Liver (tissue), 8 donors: ENCODE measurements at regions not wholly inside any gene's neighbourhood (a gene's known extent, or its start where the extent isn't known, plus 50 kb on each side); places are given as distances from the start of the nearest gene placed in this dataset.

ENCODE experiments used
- DNase-seq: peaks from one replicate; pipeline ENCODE4 v3.0.0-alpha.2; 2017; ENCODE audit warnings: low spot score
- H3K27ac ChIP-seq, 2 donors: one replicate each; pipeline ENCODE4 v1.7.0; 2013; ENCODE audit warnings: inconsistent platforms in 2 of 2, low read length in 2 of 2, control low read depth in 1 of 2, low read depth in 1 of 2, mild to moderate bottlenecking in 1 of 2
- H3K27me3 ChIP-seq, 4 donors: one replicate each; pipeline versions ENCODE4 v1.6.1 to v1.7.0; 2013; ENCODE audit warnings: low read length in 3 of 4, inconsistent platforms in 1 of 4, mild to moderate bottlenecking in 1 of 4, moderate library complexity in 1 of 4; ENCODE audit not compliant: control insufficient read depth in 4 of 4, insufficient read depth in 4 of 4
- H3K36me3 ChIP-seq, 4 donors: one replicate each; pipeline versions ENCODE4 v1.6.1 to v1.7.0; 2013; ENCODE audit warnings: low read length in 3 of 4, mild to moderate bottlenecking in 3 of 4, low read depth in 1 of 4, moderate library complexity in 1 of 4; ENCODE audit not compliant: control insufficient read depth in 4 of 4, insufficient read depth in 3 of 4
- H3K4me1 ChIP-seq, 4 donors: one replicate each; pipeline versions ENCODE4 v1.6.1 to v1.7.0; 2013; ENCODE audit warnings: low read length in 3 of 4, mild to moderate bottlenecking in 3 of 4, moderate library complexity in 1 of 4; ENCODE audit not compliant: control insufficient read depth in 4 of 4, insufficient read depth in 4 of 4
- H3K4me3 ChIP-seq, 3 donors: one replicate each; pipeline versions ENCODE4 v1.6.1 to v1.7.0; 2013; ENCODE audit warnings: low read length in 3 of 3, control low read depth in 1 of 3, low read depth in 1 of 3, mild to moderate bottlenecking in 1 of 3
- H3K9ac ChIP-seq, 2 donors: one replicate each; pipeline ENCODE4 v1.7.0; 2013; ENCODE audit warnings: low read length in 2 of 2, mild to moderate bottlenecking in 2 of 2, moderate library complexity in 2 of 2, control low read depth in 1 of 2, low read depth in 1 of 2
- H3K9me3 ChIP-seq, 4 donors: one replicate each; pipeline versions ENCODE4 v1.6.1 to v1.7.0; 2013; ENCODE audit warnings: low read length in 3 of 4; ENCODE audit not compliant: control insufficient read depth in 4 of 4
- EGR1 ChIP-seq, 2 donors: IDR thresholded peaks; 2 replicates each; pipeline ENCODE4 v1.6.1; 2016 to 2018; ENCODE audit warnings: antibody characterized with exemption in 2 of 2, low read depth in 2 of 2
- FOXA1 ChIP-seq: IDR thresholded peaks from 2 replicates; pipeline ENCODE4 v1.6.1; 2016; ENCODE audit warnings: antibody characterized with exemption
- GABPA ChIP-seq, 2 donors: IDR thresholded peaks in 1 of 2; conservative IDR thresholded peaks in 1 of 2; 2 replicates each; pipeline ENCODE4 v1.6.1; 2016; ENCODE audit warnings: antibody characterized with exemption in 2 of 2, mild to moderate bottlenecking in 1 of 2, moderate library complexity in 1 of 2
- HNF4A ChIP-seq, 2 donors: conservative IDR thresholded peaks; 2 replicates each; pipeline ENCODE4 v1.6.1; 2016; ENCODE audit warnings: antibody characterized with exemption in 2 of 2, mild to moderate bottlenecking in 2 of 2
- NR2F2 ChIP-seq: IDR thresholded peaks from 2 replicates; pipeline ENCODE4 v1.6.1; 2016; ENCODE audit warnings: antibody characterized with exemption
- SP1 ChIP-seq: IDR thresholded peaks from 2 replicates; pipeline ENCODE4 v1.6.1; 2018; ENCODE audit warnings: antibody characterized with exemption, mild to moderate bottlenecking
- TAF1 ChIP-seq: conservative IDR thresholded peaks from 2 replicates; pipeline ENCODE4 v1.6.1; 2016; ENCODE audit warnings: antibody characterized with exemption, mild to moderate bottlenecking
- YY1 ChIP-seq: IDR thresholded peaks from 2 replicates; pipeline ENCODE4 v1.6.1; 2016; ENCODE audit warnings: antibody characterized with exemption, mild to moderate bottlenecking
- WGBS: extraction: QIAGEN DNeasy Blood & Tissue Kit; methylation state at CpG from one replicate; pipeline ENCODE4 v1.1.7; 2013; 5-methylcytosine and 5-hydroxymethylcytosine counted together
- TF ChIP-seq, protein P1 (sequence below): IDR thresholded peaks from 2 replicates; pipeline ENCODE4 v1.6.1; 2016; ENCODE audit warnings: antibody characterized with exemption, mild to moderate bottlenecking
- TF ChIP-seq, protein P2 (sequence below): IDR thresholded peaks from 2 replicates; pipeline ENCODE4 v1.6.1; 2016; ENCODE audit warnings: antibody characterized with exemption
- TF ChIP-seq, protein P3 (sequence below): IDR thresholded peaks from 2 replicates; pipeline ENCODE4 v1.6.1; 2016; ENCODE audit warnings: antibody characterized with exemption
- TF ChIP-seq, protein P4 (sequence below): IDR thresholded peaks from 2 replicates; pipeline ENCODE4 v1.6.1; 2016; ENCODE audit warnings: antibody characterized with exemption
- TF ChIP-seq, protein P5 (sequence below): fragments of 150-350 bp; IDR thresholded peaks from 2 replicates; pipeline ENCODE4 v1.5.1; 2017; ENCODE audit warnings: improper control_type of control experiment, low read depth, low read length; ENCODE audit not compliant: missing input control
- donor health status: healthy.
- donor health status: healthy.
- donor health status: healthy.
- donor health status: healthy.
- donor health status: healthy.

DNA sequence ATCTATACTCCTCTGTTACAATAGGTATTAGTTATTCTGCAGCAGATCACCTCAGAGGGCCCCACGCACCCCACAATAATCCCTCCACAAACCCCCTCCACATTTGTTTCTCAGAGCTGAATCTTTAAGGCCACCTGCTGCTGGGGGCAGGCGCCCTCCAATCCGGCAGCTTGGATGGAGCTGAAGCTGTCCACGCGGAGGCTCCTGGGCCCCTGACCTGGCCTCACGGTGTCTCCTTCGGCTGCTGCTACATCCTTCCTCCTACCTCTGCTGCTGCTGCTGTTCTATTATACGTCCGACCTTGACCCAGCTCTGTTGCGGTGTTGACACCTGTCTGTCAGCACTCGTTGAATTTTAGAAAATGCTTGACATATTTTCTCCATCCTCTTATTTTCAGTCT is 430.2 kb upstream of the ZFP42 start:
- H3K4me1 ChIP-seq = no peaks in the 10 kb centered on the region
- no peak for TF ChIP-seq NR2F2
- no peak for TF ChIP-seq FOXA1
- TF ChIP-seq, protein P1, sequence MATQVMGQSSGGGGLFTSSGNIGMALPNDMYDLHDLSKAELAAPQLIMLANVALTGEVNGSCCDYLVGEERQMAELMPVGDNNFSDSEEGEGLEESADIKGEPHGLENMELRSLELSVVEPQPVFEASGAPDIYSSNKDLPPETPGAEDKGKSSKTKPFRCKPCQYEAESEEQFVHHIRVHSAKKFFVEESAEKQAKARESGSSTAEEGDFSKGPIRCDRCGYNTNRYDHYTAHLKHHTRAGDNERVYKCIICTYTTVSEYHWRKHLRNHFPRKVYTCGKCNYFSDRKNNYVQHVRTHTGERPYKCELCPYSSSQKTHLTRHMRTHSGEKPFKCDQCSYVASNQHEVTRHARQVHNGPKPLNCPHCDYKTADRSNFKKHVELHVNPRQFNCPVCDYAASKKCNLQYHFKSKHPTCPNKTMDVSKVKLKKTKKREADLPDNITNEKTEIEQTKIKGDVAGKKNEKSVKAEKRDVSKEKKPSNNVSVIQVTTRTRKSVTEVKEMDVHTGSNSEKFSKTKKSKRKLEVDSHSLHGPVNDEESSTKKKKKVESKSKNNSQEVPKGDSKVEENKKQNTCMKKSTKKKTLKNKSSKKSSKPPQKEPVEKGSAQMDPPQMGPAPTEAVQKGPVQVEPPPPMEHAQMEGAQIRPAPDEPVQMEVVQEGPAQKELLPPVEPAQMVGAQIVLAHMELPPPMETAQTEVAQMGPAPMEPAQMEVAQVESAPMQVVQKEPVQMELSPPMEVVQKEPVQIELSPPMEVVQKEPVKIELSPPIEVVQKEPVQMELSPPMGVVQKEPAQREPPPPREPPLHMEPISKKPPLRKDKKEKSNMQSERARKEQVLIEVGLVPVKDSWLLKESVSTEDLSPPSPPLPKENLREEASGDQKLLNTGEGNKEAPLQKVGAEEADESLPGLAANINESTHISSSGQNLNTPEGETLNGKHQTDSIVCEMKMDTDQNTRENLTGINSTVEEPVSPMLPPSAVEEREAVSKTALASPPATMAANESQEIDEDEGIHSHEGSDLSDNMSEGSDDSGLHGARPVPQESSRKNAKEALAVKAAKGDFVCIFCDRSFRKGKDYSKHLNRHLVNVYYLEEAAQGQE = no peak
- TF ChIP-seq, protein P2, sequence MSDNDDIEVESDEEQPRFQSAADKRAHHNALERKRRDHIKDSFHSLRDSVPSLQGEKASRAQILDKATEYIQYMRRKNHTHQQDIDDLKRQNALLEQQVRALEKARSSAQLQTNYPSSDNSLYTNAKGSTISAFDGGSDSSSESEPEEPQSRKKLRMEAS = no peak
- TF ChIP-seq SP1 = no peak
- no peak for TF ChIP-seq GABPA (IDR thresholded peaks at IDR 0.05 in 1 of 2, conservative IDR thresholded peaks at IDR 0.05 in 1 of 2)
- TF ChIP-seq, protein P3, sequence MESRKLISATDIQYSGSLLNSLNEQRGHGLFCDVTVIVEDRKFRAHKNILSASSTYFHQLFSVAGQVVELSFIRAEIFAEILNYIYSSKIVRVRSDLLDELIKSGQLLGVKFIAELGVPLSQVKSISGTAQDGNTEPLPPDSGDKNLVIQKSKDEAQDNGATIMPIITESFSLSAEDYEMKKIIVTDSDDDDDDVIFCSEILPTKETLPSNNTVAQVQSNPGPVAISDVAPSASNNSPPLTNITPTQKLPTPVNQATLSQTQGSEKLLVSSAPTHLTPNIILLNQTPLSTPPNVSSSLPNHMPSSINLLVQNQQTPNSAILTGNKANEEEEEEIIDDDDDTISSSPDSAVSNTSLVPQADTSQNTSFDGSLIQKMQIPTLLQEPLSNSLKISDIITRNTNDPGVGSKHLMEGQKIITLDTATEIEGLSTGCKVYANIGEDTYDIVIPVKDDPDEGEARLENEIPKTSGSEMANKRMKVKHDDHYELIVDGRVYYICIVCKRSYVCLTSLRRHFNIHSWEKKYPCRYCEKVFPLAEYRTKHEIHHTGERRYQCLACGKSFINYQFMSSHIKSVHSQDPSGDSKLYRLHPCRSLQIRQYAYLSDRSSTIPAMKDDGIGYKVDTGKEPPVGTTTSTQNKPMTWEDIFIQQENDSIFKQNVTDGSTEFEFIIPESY = no peak
- TF ChIP-seq HNF4A (conservative IDR thresholded peaks at IDR 0.05) = no peak
- TF ChIP-seq, protein P4, sequence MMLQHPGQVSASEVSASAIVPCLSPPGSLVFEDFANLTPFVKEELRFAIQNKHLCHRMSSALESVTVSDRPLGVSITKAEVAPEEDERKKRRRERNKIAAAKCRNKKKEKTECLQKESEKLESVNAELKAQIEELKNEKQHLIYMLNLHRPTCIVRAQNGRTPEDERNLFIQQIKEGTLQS = no peak
- no peaks in the 10 kb centered on the region for H3K9me3 ChIP-seq
- WGBS = 85% methylated on average over 11 of the region's 11 CpGs
- DNase-seq = no peak
- H3K27ac ChIP-seq = no peak overlapping the region
- H3K27me3 ChIP-seq = peaks cover 0 to 3% (median 0%) of the 10 kb centered on the region in 4 donors
- H3K4me3 ChIP-seq = no peak overlapping the region
- H3K9ac ChIP-seq = no peak overlapping the region
- H3K36me3 ChIP-seq = no peaks in the 10 kb centered on the region

GRCh38 chr4:187569871-187570270 is 425.7 kb upstream of the ZFP42 start:
- 69% methylated on average over 6 of the region's 6 CpGs for WGBS

More at GRCh38 chr4:187569871-187570270, 425.7 kb upstream of the ZFP42 start:
- no peaks in the 10 kb centered on the region for H3K27me3 ChIP-seq
- H3K4me3 ChIP-seq = no peak overlapping the region
- DNase-seq = no peak
- H3K9me3 ChIP-seq = no peaks in the 10 kb centered on the region
- no peaks in the 10 kb centered on the region for H3K36me3 ChIP-seq
- no peak overlapping the region for H3K27ac ChIP-seq
- no peak overlapping the region for H3K9ac ChIP-seq
- no peaks in the 10 kb centered on the region for H3K4me1 ChIP-seq
- no peak for TF ChIP-seq TAF1
- no peak for TF ChIP-seq YY1
- TF ChIP-seq, protein P4 = no peak
- TF ChIP-seq HNF4A (conservative IDR thresholded peaks at IDR 0.05) = no peak
- TF ChIP-seq, protein P1 = no peak
- TF ChIP-seq SP1 = no peak
- no peak for TF ChIP-seq FOXA1
- no peak for TF ChIP-seq EGR1 (IDR thresholded peaks at IDR 0.05; ENCODE audit: low read depth in 2 of 2)
- TF ChIP-seq, protein P5, sequence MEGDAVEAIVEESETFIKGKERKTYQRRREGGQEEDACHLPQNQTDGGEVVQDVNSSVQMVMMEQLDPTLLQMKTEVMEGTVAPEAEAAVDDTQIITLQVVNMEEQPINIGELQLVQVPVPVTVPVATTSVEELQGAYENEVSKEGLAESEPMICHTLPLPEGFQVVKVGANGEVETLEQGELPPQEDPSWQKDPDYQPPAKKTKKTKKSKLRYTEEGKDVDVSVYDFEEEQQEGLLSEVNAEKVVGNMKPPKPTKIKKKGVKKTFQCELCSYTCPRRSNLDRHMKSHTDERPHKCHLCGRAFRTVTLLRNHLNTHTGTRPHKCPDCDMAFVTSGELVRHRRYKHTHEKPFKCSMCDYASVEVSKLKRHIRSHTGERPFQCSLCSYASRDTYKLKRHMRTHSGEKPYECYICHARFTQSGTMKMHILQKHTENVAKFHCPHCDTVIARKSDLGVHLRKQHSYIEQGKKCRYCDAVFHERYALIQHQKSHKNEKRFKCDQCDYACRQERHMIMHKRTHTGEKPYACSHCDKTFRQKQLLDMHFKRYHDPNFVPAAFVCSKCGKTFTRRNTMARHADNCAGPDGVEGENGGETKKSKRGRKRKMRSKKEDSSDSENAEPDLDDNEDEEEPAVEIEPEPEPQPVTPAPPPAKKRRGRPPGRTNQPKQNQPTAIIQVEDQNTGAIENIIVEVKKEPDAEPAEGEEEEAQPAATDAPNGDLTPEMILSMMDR = no peak
